GM23338 (cell line): ENCODE measurements at regions not wholly inside any gene's neighbourhood (a gene's known extent, or its start where the extent isn't known, plus 50 kb on each side); places are given as distances from the start of the nearest gene placed in this dataset.

Source experiments
- ATAC-seq: fragments of 200-7000 bp; cut with Tn5 transposase; 3 replicates; pipeline ENCODE4 v1.9.1; 2020
- DNase-seq: peaks from one replicate; pipeline ENCODE4 v3.0.0-alpha.2; 2015; ENCODE audit warnings: low spot score
- H2AFZ ChIP-seq: fragments of 200-600 bp; sonication (generic); 2 replicates; pipeline ENCODE4 v1.8.0; 2016; ENCODE audit warnings: antibody characterized with exemption, mild to moderate bottlenecking, moderate library complexity
- H3F3A ChIP-seq: fragments of 200-600 bp; sonication (generic); replicated peaks from 2 replicates; pipeline ENCODE4 v1.8.0; 2017; ENCODE audit warnings: antibody characterized with exemption, mixed run types, low read depth
- H3K27ac ChIP-seq: fragments of 200-600 bp; sonication (generic); 2 replicates; pipeline ENCODE4 v1.6.1; 2016; ENCODE audit warnings: low read depth
- H3K27me3 ChIP-seq: fragments of 200-600 bp; sonication (generic); 2 replicates; pipeline ENCODE4 v1.8.0; 2016; ENCODE audit warnings: mild to moderate bottlenecking, mixed run types, moderate library complexity; ENCODE audit not compliant: insufficient read depth
- H3K36me3 ChIP-seq: fragments of 200-600 bp; sonication (generic); 2 replicates; pipeline ENCODE4 v1.8.0; 2016; ENCODE audit warnings: mild to moderate bottlenecking; ENCODE audit not compliant: insufficient read depth
- H3K4me1 ChIP-seq: fragments of 200-600 bp; sonication (generic); 2 replicates; pipeline ENCODE4 v1.8.0; 2016; ENCODE audit warnings: mild to moderate bottlenecking, moderate library complexity; ENCODE audit not compliant: insufficient read depth
- H3K4me2 ChIP-seq: fragments of 200-600 bp; sonication (generic); 2 replicates; pipeline ENCODE4 v1.7.1; 2017; ENCODE audit warnings: mixed run types
- H3K4me3 ChIP-seq: fragments of 200-600 bp; sonication (generic); 2 replicates; pipeline ENCODE4 v1.6.1; 2016; ENCODE audit warnings: mixed run types
- H3K79me2 ChIP-seq: fragments of 200-600 bp; sonication (generic); replicated peaks from 2 replicates; pipeline ENCODE4 v1.8.0; 2017; ENCODE audit warnings: mild to moderate bottlenecking; ENCODE audit not compliant: insufficient read depth
- H3K9me2 ChIP-seq: fragments of 200-600 bp; sonication (generic); 2 replicates; pipeline ENCODE4 v1.8.0; 2017; ENCODE audit not compliant: insufficient read depth
- H4K20me1 ChIP-seq: fragments of 200-600 bp; sonication (generic); replicated peaks from 2 replicates; pipeline ENCODE4 v1.8.0; 2017; ENCODE audit warnings: mild to moderate bottlenecking; ENCODE audit not compliant: insufficient read depth
- H3K27ac Mint-ChIP-seq: 2 replicates; pipeline ENCODE4 v1.8.0; 2020; ENCODE audit warnings: inconsistent platforms, mild to moderate bottlenecking, moderate library complexity, mixed read lengths
- H3K27me3 Mint-ChIP-seq: 3 replicates; pipeline ENCODE4 v1.8.0; 2022; ENCODE audit warnings: low read depth, mild to moderate bottlenecking, moderate library complexity, mixed read lengths, inconsistent platforms; ENCODE audit not compliant: insufficient read depth, poor library complexity
- H3K36me3 Mint-ChIP-seq: 3 replicates; pipeline ENCODE4 v1.8.0; 2021; ENCODE audit warnings: low read depth, mild to moderate bottlenecking, inconsistent platforms, moderate library complexity, mixed read lengths
- H3K4me1 Mint-ChIP-seq: 3 replicates; pipeline ENCODE4 v1.8.0; 2020; ENCODE audit warnings: mild to moderate bottlenecking, inconsistent platforms, mixed read lengths
- H3K4me3 Mint-ChIP-seq: 3 replicates; pipeline ENCODE4 v1.8.0; 2021; ENCODE audit warnings: moderate library complexity, mild to moderate bottlenecking, inconsistent platforms, mixed read lengths
- H3K9me3 Mint-ChIP-seq: 3 replicates; pipeline ENCODE4 v1.8.0; 2020; ENCODE audit warnings: moderate library complexity, mild to moderate bottlenecking, inconsistent platforms, mixed read lengths
- STAT1 ChIP-seq: IDR thresholded peaks from one replicate; pipeline ENCODE4 v1.6.1; 2016; ENCODE audit warnings: antibody characterized with exemption; ENCODE audit not compliant: unreplicated experiment
- ZNF462 ChIP-seq: fragments of 250-450 bp; sonication (Bioruptor Pico); IDR thresholded peaks from 2 replicates; pipeline ENCODE4 v1.5.0; 2020; ENCODE audit warnings: mild to moderate bottlenecking, moderate library complexity
- TF ChIP-seq, protein P1 (sequence below): IDR thresholded peaks from one replicate; pipeline ENCODE4 v1.6.1; 2018; ENCODE audit warnings: antibody characterized with exemption; ENCODE audit not compliant: unreplicated experiment

- TF ChIP-seq STAT1 = no peak
Measured at GRCh38 chr20:61082720-61083119, 169.3 kb upstream of the CDH4 start (continued).

GRCh38 chr20:61083431-61083830 is 168.6 kb upstream of the CDH4 start:
- no peaks in the 10 kb centered on the region for H3K9me2 ChIP-seq
- H3K36me3 ChIP-seq = no peaks in the 10 kb centered on the region
- no peak overlapping the region for H3K27ac Mint-ChIP-seq
- H2AFZ ChIP-seq = no peak overlapping the region
- no peak for TF ChIP-seq ZNF462 (CRISPR knock-in tag)
- no peaks in the 10 kb centered on the region for H3K4me1 ChIP-seq
- H3K4me1 Mint-ChIP-seq = no peaks in the 10 kb centered on the region
- H3K4me3 ChIP-seq = no peak overlapping the region
- 0 out of 3 replicates have a peak, but pooled peaks cover 2% of the 10 kb centered on the region for H3K36me3 Mint-ChIP-seq
- H3K79me2 ChIP-seq = no peaks in the 10 kb centered on the region
- H4K20me1 ChIP-seq = no peaks in the 10 kb centered on the region
- ATAC-seq (no peak), DNase-seq (no peak)
- no peaks in the 10 kb centered on the region for H3K27me3 ChIP-seq
- H3K4me3 Mint-ChIP-seq = no peak overlapping the region
- peaks cover 28% of the 10 kb centered on the region for H3K9me3 Mint-ChIP-seq
- H3K27me3 Mint-ChIP-seq = peaks cover 28% of the 10 kb centered on the region
- no peak overlapping the region for H3K27ac ChIP-seq
- no peak overlapping the region for H3K4me2 ChIP-seq
- H3F3A ChIP-seq = no peaks in the 10 kb centered on the region

GRCh38 chr20:61086031-61086430 is 166.0 kb upstream of the CDH4 start:
- no peak for DNase-seq
- H3K27me3 ChIP-seq = no peaks in the 10 kb centered on the region
- H3K36me3 Mint-ChIP-seq = 0 out of 3 replicates have a peak, but pooled peaks cover 2% of the 10 kb centered on the region
- H3K4me3 ChIP-seq = no peak overlapping the region
- no peaks in the 10 kb centered on the region for H3K36me3 ChIP-seq
- no peaks in the 10 kb centered on the region for H3K79me2 ChIP-seq
- H3K4me1 ChIP-seq = no peaks in the 10 kb centered on the region
- H3F3A ChIP-seq = no peaks in the 10 kb centered on the region
- no peak overlapping the region for H3K4me3 Mint-ChIP-seq
- H3K9me2 ChIP-seq = no peaks in the 10 kb centered on the region
- no peak overlapping the region for H3K4me2 ChIP-seq
- H3K4me1 Mint-ChIP-seq = no peaks in the 10 kb centered on the region; the same call in 2 of the 3 replicates
- H3K27me3 Mint-ChIP-seq = peaks cover 40% of the 10 kb centered on the region
- H3K27ac Mint-ChIP-seq = no peak overlapping the region
- H3K9me3 Mint-ChIP-seq = peaks cover 30% of the 10 kb centered on the region
- no peak overlapping the region for H3K27ac ChIP-seq
- ATAC-seq = no peak
- H2AFZ ChIP-seq = no peak overlapping the region
- H4K20me1 ChIP-seq = no peaks in the 10 kb centered on the region
- TF ChIP-seq, protein P1, sequence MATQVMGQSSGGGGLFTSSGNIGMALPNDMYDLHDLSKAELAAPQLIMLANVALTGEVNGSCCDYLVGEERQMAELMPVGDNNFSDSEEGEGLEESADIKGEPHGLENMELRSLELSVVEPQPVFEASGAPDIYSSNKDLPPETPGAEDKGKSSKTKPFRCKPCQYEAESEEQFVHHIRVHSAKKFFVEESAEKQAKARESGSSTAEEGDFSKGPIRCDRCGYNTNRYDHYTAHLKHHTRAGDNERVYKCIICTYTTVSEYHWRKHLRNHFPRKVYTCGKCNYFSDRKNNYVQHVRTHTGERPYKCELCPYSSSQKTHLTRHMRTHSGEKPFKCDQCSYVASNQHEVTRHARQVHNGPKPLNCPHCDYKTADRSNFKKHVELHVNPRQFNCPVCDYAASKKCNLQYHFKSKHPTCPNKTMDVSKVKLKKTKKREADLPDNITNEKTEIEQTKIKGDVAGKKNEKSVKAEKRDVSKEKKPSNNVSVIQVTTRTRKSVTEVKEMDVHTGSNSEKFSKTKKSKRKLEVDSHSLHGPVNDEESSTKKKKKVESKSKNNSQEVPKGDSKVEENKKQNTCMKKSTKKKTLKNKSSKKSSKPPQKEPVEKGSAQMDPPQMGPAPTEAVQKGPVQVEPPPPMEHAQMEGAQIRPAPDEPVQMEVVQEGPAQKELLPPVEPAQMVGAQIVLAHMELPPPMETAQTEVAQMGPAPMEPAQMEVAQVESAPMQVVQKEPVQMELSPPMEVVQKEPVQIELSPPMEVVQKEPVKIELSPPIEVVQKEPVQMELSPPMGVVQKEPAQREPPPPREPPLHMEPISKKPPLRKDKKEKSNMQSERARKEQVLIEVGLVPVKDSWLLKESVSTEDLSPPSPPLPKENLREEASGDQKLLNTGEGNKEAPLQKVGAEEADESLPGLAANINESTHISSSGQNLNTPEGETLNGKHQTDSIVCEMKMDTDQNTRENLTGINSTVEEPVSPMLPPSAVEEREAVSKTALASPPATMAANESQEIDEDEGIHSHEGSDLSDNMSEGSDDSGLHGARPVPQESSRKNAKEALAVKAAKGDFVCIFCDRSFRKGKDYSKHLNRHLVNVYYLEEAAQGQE = no peak
- no peak for TF ChIP-seq STAT1
